Erythroblast (primary cell): ENCODE measurements at regions not wholly inside any gene's neighbourhood (a gene's known extent, or its start where the extent isn't known, plus 50 kb on each side); places are given as distances from the start of the nearest gene placed in this dataset.

ENCODE experiments used
- GATA1 ChIP-seq: IDR thresholded peaks from 2 replicates; pipeline ENCODE4 v1.6.1; 2011; ENCODE audit warnings: low read depth, mild to moderate bottlenecking, control low read depth, low read length, moderate library complexity
- POLR2A ChIP-seq: IDR thresholded peaks from 2 replicates; pipeline ENCODE4 v1.6.1; 2011; ENCODE audit warnings: mild to moderate bottlenecking, low read length

GRCh38 chr5:131023498-131023865 is 141.6 kb downstream of the HINT1 start:
- TF ChIP-seq POLR2A (no peak), GATA1 (no peak)
